Adrenal gland (tissue), 5 donors: ENCODE measurements at regions not wholly inside any gene's neighbourhood (a gene's known extent, or its start where the extent isn't known, plus 50 kb on each side); places are given as distances from the start of the nearest gene placed in this dataset.

ENCODE experiments used
- CTCF ChIP-seq, 6 experiments: fragments of 450-650 bp in 4 of 6; fragments of 200-600 bp in 2 of 6; sonication (generic) in 1 of 6; IDR thresholded peaks; 1 replicate in 5 of 6; 2 replicates in 1 of 6; pipeline versions ENCODE4 v1.5.1 to v1.8.0; 2016 to 2021; ENCODE audit warnings: antibody characterized with exemption in 6 of 6, mild to moderate bottlenecking in 2 of 6, moderate library complexity in 1 of 6
- POLR2A ChIP-seq, 2 donors: fragments of 450-650 bp; IDR thresholded peaks; one replicate each; pipeline ENCODE4 v1.6.1; 2017; ENCODE audit warnings: antibody characterized with exemption in 2 of 2, mild to moderate bottlenecking in 2 of 2, moderate library complexity in 1 of 2
- donor health status: DM: no; HTN: no; CAD: no.

- no peak for TF ChIP-seq CTCF (IDR thresholded peaks at IDR 0.05)
- TF ChIP-seq POLR2A (IDR thresholded peaks at IDR 0.05): no peak
These were observed 860.8 kb downstream of the NLGN4Y start for GRCh38 chrY:15385178-15385577.
